ENCODE measurements at regions not wholly inside any gene's neighbourhood (a gene's known extent, or its start where the extent isn't known, plus 50 kb on each side); places are given as distances from the start of the nearest gene placed in this dataset.

DNA sequence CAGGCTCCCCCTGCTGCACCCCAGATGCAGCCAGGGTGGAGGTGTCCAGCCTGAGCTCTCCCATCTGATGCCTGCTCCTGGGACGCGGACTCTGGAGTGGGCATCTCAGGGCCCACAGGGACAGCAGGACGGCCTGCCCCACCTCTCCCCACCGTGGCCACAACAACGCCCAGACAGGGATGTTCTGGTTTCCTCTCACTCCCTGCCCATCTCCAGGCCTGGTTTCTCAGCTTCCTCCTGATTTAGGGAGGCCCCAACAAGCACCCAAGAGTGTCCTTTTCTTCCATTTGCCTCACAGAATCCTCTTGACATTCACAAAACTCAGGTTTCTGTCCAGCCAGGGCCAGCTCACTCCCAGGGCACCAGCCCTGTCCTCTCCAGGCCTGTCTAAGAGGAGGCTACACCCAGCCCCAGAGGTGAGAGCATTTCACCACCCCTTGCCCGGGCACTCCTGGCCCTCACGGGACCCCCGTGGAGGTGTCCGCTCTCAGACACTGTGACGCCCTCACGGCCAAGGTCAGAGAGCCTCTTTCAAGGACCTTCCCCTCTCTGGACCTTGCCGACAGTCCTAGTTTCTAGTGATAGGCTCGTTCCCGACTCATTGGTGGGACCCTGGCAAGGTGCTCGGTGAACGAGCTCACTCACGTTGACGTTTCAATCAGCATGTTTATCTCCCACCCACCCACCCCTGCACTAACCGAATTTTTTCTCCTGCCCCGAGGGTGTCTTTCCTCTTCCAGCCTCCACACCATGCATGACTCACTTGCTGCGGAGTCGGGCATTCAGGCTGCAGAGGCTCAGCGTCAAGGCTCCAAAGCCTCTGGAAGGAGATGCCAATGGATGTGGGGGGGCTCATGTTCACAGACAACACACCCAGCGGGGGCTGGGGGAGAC, 62.0 kb upstream of the UNC5A start:
- intact Hi-C loops (cut with micrococcal nuclease; ENCODE audit: unreplicated experiment): no loop called here
- WGBS (ENCODE audit: low lambda C conversion rate): 35% methylated on average over 17 of the region's 24 CpGs
- Histone ChIP-seq H2AFZ (ENCODE audit: low read length) (no peak overlapping the region), H3K9ac (ENCODE audit: insufficient read depth, low read depth, low read length) (no peak overlapping the region), H3K4me2 (ENCODE audit: low read depth, low read length) (no peak overlapping the region), H4K20me1 (ENCODE audit: insufficient read depth, low read length) (no peaks in the 10 kb centered on the region), H3K79me2 (ENCODE audit: insufficient read depth, low read length) (no peaks in the 10 kb centered on the region), H3K4me1 (ENCODE audit: insufficient read depth, low read length) (peaks cover 7% of the 10 kb centered on the region), H3K36me3 (replicated peaks in 1 of 2; ENCODE audit: control insufficient read depth in 1 of 2, insufficient read depth in 2 of 2, low read length in 2 of 2) (no peaks in the 10 kb centered on the region), H3K4me3 (replicated peaks in 1 of 3; ENCODE audit: insufficient read depth in 1 of 3, low read depth in 2 of 3, low read length in 3 of 3) (no peak overlapping the region), H3K9me3 (ENCODE audit: low read length) (no peaks in the 10 kb centered on the region), H3K27ac (ENCODE audit: extremely low read length, insufficient read depth, low read length) (no peak overlapping the region), H3K27me3 (ENCODE audit: control insufficient read depth in 1 of 2, insufficient read depth in 2 of 2, low read length in 2 of 2) (peaks cover 0 to 76% of the 10 kb centered on the region in 2 experiments; a peak in 4 of 5 replicates)
- no peak for FAIRE-seq
- TF ChIP-seq ZNF205 (CRISPR knock-in tag; IDR thresholded peaks at IDR 0.05): no peak
- no peak for TF ChIP-seq NFYB (CRISPR knock-in tag; IDR thresholded peaks at IDR 0.05)
- TF ChIP-seq ZFP36L2 (CRISPR knock-in tag; IDR thresholded peaks at IDR 0.05): no peak
- no peak for TF ChIP-seq ZNF34 (CRISPR knock-in tag; IDR thresholded peaks at IDR 0.05; ENCODE audit: borderline replicate concordance)
- TF ChIP-seq SNAI1 (CRISPR knock-in tag; IDR thresholded peaks at IDR 0.05; ENCODE audit: borderline replicate concordance): no peak
- no peak for TF ChIP-seq ZNF460 (CRISPR knock-in tag; IDR thresholded peaks at IDR 0.05; ENCODE audit: borderline replicate concordance)
- ChIA-PET POLR2A (no interaction called here), CTCF (ENCODE audit: low intra/inter-chr PET ratio, low total read pairs) (no interaction called here)
- DNase-seq (ENCODE audit: low spot score): no peak
- no TSS peak for BruUV-seq (replicated peaks)
- in situ Hi-C loops (cut with HindIII; ENCODE audit: extremely low pct_ligation_motif_present, low pct_unique_long_range_greater_than_20kb): no loop called here
- ATAC-seq: no peak

DNA sequence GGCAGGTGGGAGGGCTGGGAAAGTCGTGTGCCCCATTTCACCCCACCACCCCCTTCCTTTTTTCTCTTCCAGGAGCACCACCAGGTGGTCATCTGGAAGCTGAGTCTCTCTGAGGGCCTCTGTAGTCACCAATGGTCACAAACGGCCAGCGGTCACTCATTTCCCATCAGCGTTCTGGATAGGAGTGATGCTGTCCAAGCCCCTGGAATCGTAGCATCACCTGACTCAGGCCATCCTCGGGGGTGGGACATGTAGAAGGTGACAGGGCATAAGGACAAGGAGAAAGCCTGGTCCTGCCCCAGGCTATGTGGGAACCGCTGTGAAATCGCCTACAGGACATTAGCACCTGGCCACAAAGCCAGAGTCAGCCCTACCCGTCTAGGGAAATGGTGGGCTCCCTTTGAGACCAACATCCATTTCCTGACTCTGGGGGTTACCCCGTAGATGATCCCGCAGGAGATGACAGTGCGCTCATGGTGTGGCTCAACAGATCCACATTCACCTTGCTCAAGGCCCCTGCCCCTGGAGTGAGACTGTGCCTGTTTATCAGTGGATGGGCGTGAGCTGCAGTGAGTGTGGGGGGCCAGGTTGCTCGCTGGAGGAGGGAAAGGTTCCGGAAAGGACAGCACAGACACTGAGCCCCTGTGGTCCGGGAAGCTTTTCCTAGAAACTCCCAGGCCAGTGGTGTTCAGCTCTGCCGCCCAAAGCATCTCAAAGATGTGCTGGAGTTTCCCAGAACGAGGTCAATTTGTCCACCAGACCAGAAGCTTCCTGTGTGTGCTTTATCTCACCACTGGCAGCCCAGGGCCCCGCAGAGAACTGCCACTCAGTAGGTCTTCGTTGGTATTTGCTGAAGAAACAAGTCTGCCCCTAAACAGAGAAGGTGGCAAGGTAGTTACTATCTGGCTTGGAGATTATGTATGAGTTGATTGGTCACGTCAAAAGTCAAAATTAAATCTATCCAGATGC, 61.1 kb upstream of the UNC5A start:
- H3K4me2 ChIP-seq (ENCODE audit: low read depth, low read length): no peak overlapping the region
- no peak overlapping the region for H2AFZ ChIP-seq (ENCODE audit: low read length)
- no TSS peak for BruUV-seq (replicated peaks)
- no peaks in the 10 kb centered on the region for H3K9me3 ChIP-seq (ENCODE audit: low read length)
- no peaks in the 10 kb centered on the region for H4K20me1 ChIP-seq (ENCODE audit: insufficient read depth, low read length)
- DNase-seq (ENCODE audit: low spot score): no peak
- in situ Hi-C loops (cut with HindIII; ENCODE audit: extremely low pct_ligation_motif_present, low pct_unique_long_range_greater_than_20kb) (no loop called here), intact Hi-C loops (cut with micrococcal nuclease; ENCODE audit: unreplicated experiment) (no loop called here)
- no peak for ATAC-seq
- H3K27me3 ChIP-seq (ENCODE audit: control insufficient read depth in 1 of 2, insufficient read depth in 2 of 2, low read length in 2 of 2): peaks cover 0 to 66% of the 10 kb centered on the region in 2 experiments; a peak in 4 of 5 replicates
- FAIRE-seq: no peak
- no peak for TF ChIP-seq U2AF2 (IDR thresholded peaks at IDR 0.05; ENCODE audit: low read depth, low read length)
- TF ChIP-seq KLF15 (CRISPR knock-in tag; IDR thresholded peaks at IDR 0.05; ENCODE audit: borderline replicate concordance): no peak
- no peak for TF ChIP-seq PPARG (CRISPR knock-in tag; conservative IDR thresholded peaks at IDR 0.05)
- TF ChIP-seq NONO (IDR thresholded peaks at IDR 0.05): no peak
- TF ChIP-seq NONO (CRISPR knock-in tag; conservative IDR thresholded peaks at IDR 0.05): no peak
- no peak for TF ChIP-seq BRCA1 (CRISPR knock-in tag; IDR thresholded peaks at IDR 0.05)
- no peak for TF ChIP-seq ZNF75D (CRISPR knock-in tag; IDR thresholded peaks at IDR 0.05; ENCODE audit: borderline replicate concordance)
- TF ChIP-seq, protein P1, sequence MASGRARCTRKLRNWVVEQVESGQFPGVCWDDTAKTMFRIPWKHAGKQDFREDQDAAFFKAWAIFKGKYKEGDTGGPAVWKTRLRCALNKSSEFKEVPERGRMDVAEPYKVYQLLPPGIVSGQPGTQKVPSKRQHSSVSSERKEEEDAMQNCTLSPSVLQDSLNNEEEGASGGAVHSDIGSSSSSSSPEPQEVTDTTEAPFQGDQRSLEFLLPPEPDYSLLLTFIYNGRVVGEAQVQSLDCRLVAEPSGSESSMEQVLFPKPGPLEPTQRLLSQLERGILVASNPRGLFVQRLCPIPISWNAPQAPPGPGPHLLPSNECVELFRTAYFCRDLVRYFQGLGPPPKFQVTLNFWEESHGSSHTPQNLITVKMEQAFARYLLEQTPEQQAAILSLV (CRISPR knock-in tag; IDR thresholded peaks at IDR 0.05; ENCODE audit: borderline replicate concordance): no peak
- no peak for TF ChIP-seq ZNF781 (CRISPR knock-in tag; IDR thresholded peaks at IDR 0.05; ENCODE audit: borderline replicate concordance, not compliant biosample characterization)
- H3K79me2 ChIP-seq (ENCODE audit: insufficient read depth, low read length): no peaks in the 10 kb centered on the region
- POLR2A ChIA-PET: no interaction called here
- H3K9ac ChIP-seq (ENCODE audit: insufficient read depth, low read depth, low read length): no peak overlapping the region
- 15% methylated on average over 11 of the region's 21 CpGs for WGBS (ENCODE audit: low lambda C conversion rate)
- no peak overlapping the region for H3K4me3 ChIP-seq (replicated peaks in 1 of 3; ENCODE audit: insufficient read depth in 1 of 3, low read depth in 2 of 3, low read length in 3 of 3)
- H3K36me3 ChIP-seq (replicated peaks in 1 of 2; ENCODE audit: control insufficient read depth in 1 of 2, insufficient read depth in 2 of 2, low read length in 2 of 2): no peaks in the 10 kb centered on the region
- H3K27ac ChIP-seq (ENCODE audit: extremely low read length, insufficient read depth, low read length): no peak overlapping the region
- CTCF ChIA-PET (ENCODE audit: low intra/inter-chr PET ratio, low total read pairs): no interaction called here
- H3K4me1 ChIP-seq (ENCODE audit: insufficient read depth, low read length): peaks cover 7% of the 10 kb centered on the region

All from HepG2 (cell line).